ENCODE measurements at regions not wholly inside any gene's neighbourhood (a gene's known extent, or its start where the extent isn't known, plus 50 kb on each side); places are given as distances from the start of the nearest gene placed in this dataset.

GRCh38 chr1:187771396-187771795, 942.6 kb downstream of the PLA2G4A start:
- Histone ChIP-seq H3K36me3 (ENCODE audit: control insufficient read depth in 4 of 4, insufficient read depth in 3 of 4, low read depth in 1 of 4, low read length in 3 of 4) (no peaks in the 10 kb centered on the region), H3K27me3 (ENCODE audit: control insufficient read depth in 4 of 4, insufficient read depth in 4 of 4, low read length in 3 of 4) (no peaks in the 10 kb centered on the region), H3K4me3 (ENCODE audit: low read depth in 1 of 3, low read length in 3 of 3) (no peak overlapping the region), H3K27ac (ENCODE audit: low read depth in 1 of 2, low read length in 2 of 2) (no peak overlapping the region), H3K4me1 (ENCODE audit: control insufficient read depth in 4 of 4, insufficient read depth in 4 of 4, low read length in 3 of 4) (no peaks in the 10 kb centered on the region), H3K9me3 (ENCODE audit: control insufficient read depth in 4 of 4, low read length in 3 of 4) (no peaks in the 10 kb centered on the region), H3K9ac (ENCODE audit: low read depth in 1 of 2, low read length in 2 of 2) (no peak overlapping the region)
- no peak for DNase-seq (ENCODE audit: low spot score)
- WGBS, result 68% methylated on average over 2 of the region's 2 CpGs
- TF ChIP-seq REST (IDR thresholded peaks at IDR 0.05) (no peak), ZBTB33 (IDR thresholded peaks at IDR 0.05) (no peak), SP1 (IDR thresholded peaks at IDR 0.05) (no peak), YY1 (IDR thresholded peaks at IDR 0.05) (no peak), JUND (IDR thresholded peaks at IDR 0.05) (no peak), HNF4A (conservative IDR thresholded peaks at IDR 0.05) (no peak), NR2F2 (IDR thresholded peaks at IDR 0.05) (no peak), FOXA1 (IDR thresholded peaks at IDR 0.05) (no peak), RXRA (IDR thresholded peaks at IDR 0.05) (no peak), GABPA (IDR thresholded peaks at IDR 0.05 in 1 of 2, conservative IDR thresholded peaks at IDR 0.05 in 1 of 2) (no peak)

GRCh38 chr1:187773168-187773567, 944.4 kb downstream of the PLA2G4A start:
- Histone ChIP-seq H3K27me3 (ENCODE audit: control insufficient read depth in 4 of 4, insufficient read depth in 4 of 4, low read length in 3 of 4) (no peaks in the 10 kb centered on the region), H3K9ac (ENCODE audit: low read depth in 1 of 2, low read length in 2 of 2) (no peak overlapping the region), H3K27ac (ENCODE audit: low read depth in 1 of 2, low read length in 2 of 2) (no peak overlapping the region), H3K36me3 (ENCODE audit: control insufficient read depth in 4 of 4, insufficient read depth in 3 of 4, low read depth in 1 of 4, low read length in 3 of 4) (no peaks in the 10 kb centered on the region), H3K9me3 (ENCODE audit: control insufficient read depth in 4 of 4, low read length in 3 of 4) (no peaks in the 10 kb centered on the region), H3K4me3 (ENCODE audit: low read depth in 1 of 3, low read length in 3 of 3) (no peak overlapping the region), H3K4me1 (ENCODE audit: control insufficient read depth in 4 of 4, insufficient read depth in 4 of 4, low read length in 3 of 4) (no peaks in the 10 kb centered on the region)
- DNase-seq (ENCODE audit: low spot score), result no peak
- TF ChIP-seq JUND (IDR thresholded peaks at IDR 0.05) (no peak), ZBTB33 (IDR thresholded peaks at IDR 0.05) (no peak), TAF1 (conservative IDR thresholded peaks at IDR 0.05) (no peak), FOXA2 (IDR thresholded peaks at IDR 0.05) (no peak), HNF4G (IDR thresholded peaks at IDR 0.05) (no peak), CTCF (IDR thresholded peaks at IDR 0.05; ENCODE audit: low read depth, low read length, missing input control) (no peak), RAD21 (IDR thresholded peaks at IDR 0.05) (no peak), YY1 (IDR thresholded peaks at IDR 0.05) (no peak), GABPA (IDR thresholded peaks at IDR 0.05 in 1 of 2, conservative IDR thresholded peaks at IDR 0.05 in 1 of 2) (no peak), SP1 (IDR thresholded peaks at IDR 0.05) (no peak), EGR1 (IDR thresholded peaks at IDR 0.05; ENCODE audit: low read depth in 2 of 2) (no peak), NR2F2 (IDR thresholded peaks at IDR 0.05) (no peak), REST (IDR thresholded peaks at IDR 0.05) (no peak), ATF3 (IDR thresholded peaks at IDR 0.05) (no peak), RXRA (IDR thresholded peaks at IDR 0.05) (no peak), HNF4A (conservative IDR thresholded peaks at IDR 0.05) (no peak), MAX (IDR thresholded peaks at IDR 0.05) (no peak), FOXA1 (IDR thresholded peaks at IDR 0.05) (no peak)
- WGBS, result 75% methylated on average over 5 of the region's 5 CpGs

Measured in liver (tissue), 8 donors.